Muscle of leg (tissue), 3 donors: ENCODE measurements at regions not wholly inside any gene's neighbourhood (a gene's known extent, or its start where the extent isn't known, plus 50 kb on each side); places are given as distances from the start of the nearest gene placed in this dataset.
"Not testable (repeated sequence)": the region's sequence is repeated elsewhere in the genome, so short reads cannot be mapped to it uniquely, and the experiment has no call there.

Source experiments
- DNase-seq: peaks from one replicate; pipeline ENCODE4 v3.0.0; 2013
- H3K27ac ChIP-seq: one replicate; pipeline ENCODE4 v1.5.1; 2013; ENCODE audit warnings: mild to moderate bottlenecking, low read length, control low read depth
- H3K27me3 ChIP-seq: one replicate; pipeline ENCODE4 v1.6.1; 2013; ENCODE audit warnings: low read length; ENCODE audit not compliant: control insufficient read depth, insufficient read depth
- H3K36me3 ChIP-seq: one replicate; pipeline ENCODE4 v1.6.1; 2013; ENCODE audit warnings: low read length; ENCODE audit not compliant: control insufficient read depth, insufficient read depth
- H3K4me1 ChIP-seq: one replicate; pipeline ENCODE4 v1.6.1; 2013; ENCODE audit warnings: low read length; ENCODE audit not compliant: control insufficient read depth, insufficient read depth
- H3K4me3 ChIP-seq: one replicate; pipeline ENCODE4 v1.5.1; 2013; ENCODE audit warnings: low read length, control low read depth
- H3K9me3 ChIP-seq: replicated peaks from 2 replicates; pipeline ENCODE4 v1.6.1; 2013; ENCODE audit warnings: low read depth, low read length; ENCODE audit not compliant: control insufficient read depth
- WGBS: methylation state at CpG from one replicate; pipeline ENCODE4 v1.1.5; 2013; ENCODE audit warnings: missing lambda C conversion rate; ENCODE audit not compliant: insufficient coverage; 5-methylcytosine and 5-hydroxymethylcytosine counted together

DNA sequence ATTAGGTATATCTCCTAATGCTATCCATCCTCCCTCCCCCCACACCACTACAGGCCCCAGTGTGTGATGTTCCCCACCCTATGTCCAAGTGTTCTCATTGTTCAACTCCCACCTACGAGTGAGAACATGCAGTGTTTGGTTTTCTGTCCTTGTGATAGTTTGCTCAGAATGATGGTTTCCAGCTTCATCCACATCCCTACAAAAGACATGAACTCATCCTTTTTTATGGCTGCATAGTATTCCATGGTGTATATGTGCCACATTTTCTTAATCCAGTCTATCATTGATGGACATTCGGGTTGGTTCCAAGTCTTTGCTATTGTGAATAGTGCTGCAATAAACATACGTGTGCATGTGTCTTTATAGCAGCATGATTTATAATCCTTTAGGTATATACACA is 53.8 kb upstream of the HIVEP2 start:
- no CpG with 5 or more reads among the region's 3 CpGs for WGBS
- not testable (repeated sequence) for DNase-seq, H3K4me1 ChIP-seq

DNA sequence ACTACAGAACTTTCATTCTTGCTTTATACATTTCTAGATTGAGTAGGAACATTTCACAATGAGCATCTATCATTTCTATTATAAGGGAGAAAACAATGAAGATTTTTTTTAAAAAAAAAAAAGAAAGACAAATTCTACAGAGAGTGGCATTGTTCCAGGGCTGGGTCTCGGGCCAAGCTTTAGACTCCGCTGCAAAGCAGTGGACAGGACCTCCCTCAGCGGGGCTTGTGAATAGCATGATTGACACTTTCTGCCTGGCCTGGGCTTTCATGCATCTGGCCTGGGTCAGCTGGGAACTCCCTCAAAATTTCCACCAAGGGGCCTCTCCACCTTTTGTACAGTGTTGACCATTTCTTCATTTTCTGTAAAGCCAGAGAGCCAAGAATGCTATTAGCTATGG is 55.8 kb upstream of the HIVEP2 start:
- WGBS, result 40% methylated on average over 3 of the region's 3 CpGs
- Histone ChIP-seq H3K4me3 (no peak overlapping the region), H3K27ac (no peak overlapping the region), H3K36me3 (no peaks in the 10 kb centered on the region), H3K27me3 (no peaks in the 10 kb centered on the region), H3K4me1 (no peaks in the 10 kb centered on the region), H3K9me3 (peaks cover 3% of the 10 kb centered on the region)
- DNase-seq, result peak; percentile 82

More for the DNA sequence above, 53.8 kb upstream of the HIVEP2 start:
- not testable (repeated sequence) for H3K27me3 ChIP-seq, H3K27ac ChIP-seq, H3K36me3 ChIP-seq, H3K9me3 ChIP-seq, H3K4me3 ChIP-seq

- no peaks in the 10 kb centered on the region for H3K27me3 ChIP-seq
- no peak overlapping the region for H3K4me3 ChIP-seq
- H3K36me3 ChIP-seq, result no peaks in the 10 kb centered on the region
- H3K27ac ChIP-seq, result no peak overlapping the region
- no peak for DNase-seq
- peaks cover 3% of the 10 kb centered on the region for H3K9me3 ChIP-seq
- 79% methylated on average over 2 of the region's 7 CpGs for WGBS
- H3K4me1 ChIP-seq, result no peaks in the 10 kb centered on the region
These were observed 57.7 kb upstream of the HIVEP2 start for GRCh38 chr6:143002686-143003085.

DNA sequence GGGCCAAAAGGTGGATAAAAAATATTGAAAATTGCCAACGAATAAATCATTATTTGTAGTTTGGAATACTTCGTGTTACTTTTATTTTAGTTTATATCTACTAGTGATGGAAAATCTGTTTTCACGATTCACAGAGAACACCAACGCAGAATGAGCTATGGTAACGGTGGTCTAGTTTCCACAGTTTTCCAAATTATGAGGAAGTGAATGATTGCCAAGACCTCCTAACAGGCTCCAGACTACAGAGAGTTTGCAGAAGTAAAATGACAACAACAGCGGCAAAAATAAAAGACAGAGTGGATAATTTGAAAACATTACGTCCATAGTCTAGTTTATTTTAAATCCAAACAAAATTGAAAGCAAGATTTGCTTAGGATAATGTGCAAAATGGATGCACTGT is 57.0 kb upstream of the AIG1 start:
- no peaks in the 10 kb centered on the region for H3K27me3 ChIP-seq
- H3K36me3 ChIP-seq, result no peaks in the 10 kb centered on the region
- no peak overlapping the region for H3K4me3 ChIP-seq
- H3K4me1 ChIP-seq, result no peaks in the 10 kb centered on the region
- no peak overlapping the region for H3K27ac ChIP-seq
- WGBS, result no CpG with 5 or more reads among the region's 7 CpGs
- peaks cover 3% of the 10 kb centered on the region for H3K9me3 ChIP-seq
- peak; percentile 51 for DNase-seq

- no peak overlapping the region for H3K4me3 ChIP-seq
- DNase-seq, result no peak
- no peak overlapping the region for H3K27ac ChIP-seq
- H3K27me3 ChIP-seq, result no peaks in the 10 kb centered on the region
- H3K4me1 ChIP-seq, result no peaks in the 10 kb centered on the region
- no CpG with 5 or more reads among the region's 4 CpGs for WGBS
- no peaks in the 10 kb centered on the region for H3K36me3 ChIP-seq
- no peaks in the 10 kb centered on the region for H3K9me3 ChIP-seq
These were observed 54.9 kb upstream of the AIG1 start for GRCh38 chr6:143005816-143006215.

DNA sequence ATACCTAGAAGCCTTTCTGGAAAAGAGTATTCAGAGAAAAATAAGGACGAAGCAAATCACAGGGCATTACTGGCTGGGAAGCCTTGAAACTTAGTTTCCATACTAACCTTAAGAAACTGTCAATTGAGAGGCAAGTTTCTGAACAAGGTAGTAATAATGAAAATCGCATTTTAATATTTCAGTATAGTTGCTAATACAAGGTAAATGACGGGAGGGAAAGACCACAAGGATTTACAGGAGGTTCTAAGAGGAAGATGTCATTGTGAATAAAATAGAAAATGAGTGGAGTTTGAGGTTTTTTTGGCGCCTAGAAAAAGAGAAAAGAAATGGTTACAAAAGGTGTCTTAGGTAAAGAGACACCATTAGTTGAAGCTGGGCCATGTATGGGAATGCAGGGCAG is 53.9 kb upstream of the AIG1 start:
- Histone ChIP-seq H3K4me1 (no peaks in the 10 kb centered on the region), H3K27ac (no peak overlapping the region), H3K36me3 (no peaks in the 10 kb centered on the region), H3K4me3 (no peak overlapping the region), H3K9me3 (no peaks in the 10 kb centered on the region), H3K27me3 (no peaks in the 10 kb centered on the region)
- DNase-seq, result no peak
- 96% methylated on average over 3 of the region's 4 CpGs for WGBS

DNA sequence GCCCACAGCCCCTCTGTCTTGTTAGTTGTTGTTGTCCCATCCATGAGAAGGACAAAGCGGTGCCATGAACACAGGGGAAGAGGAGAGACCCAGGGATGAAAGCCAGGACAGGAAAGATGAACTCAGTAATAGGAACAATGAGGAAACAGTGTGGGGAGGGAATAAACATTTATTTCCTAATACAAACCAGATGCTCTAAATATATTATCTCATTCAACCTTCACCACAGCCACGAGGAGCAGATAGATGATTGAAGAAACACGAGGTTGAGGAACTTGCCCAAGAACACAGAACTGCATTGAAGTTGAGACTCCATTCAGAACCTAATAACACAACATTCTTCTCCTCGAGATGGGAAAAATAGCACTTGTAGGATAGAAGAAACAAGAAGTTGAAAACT is 53.0 kb upstream of the AIG1 start:
- H3K27me3 ChIP-seq, result no peaks in the 10 kb centered on the region
- H3K27ac ChIP-seq, result no peak overlapping the region
- peak; percentile 74 for DNase-seq
- no CpG with 5 or more reads among the region's 4 CpGs for WGBS
- H3K4me3 ChIP-seq, result no peak overlapping the region
- H3K4me1 ChIP-seq, result no peaks in the 10 kb centered on the region
- H3K9me3 ChIP-seq, result no peaks in the 10 kb centered on the region
- no peaks in the 10 kb centered on the region for H3K36me3 ChIP-seq

DNA sequence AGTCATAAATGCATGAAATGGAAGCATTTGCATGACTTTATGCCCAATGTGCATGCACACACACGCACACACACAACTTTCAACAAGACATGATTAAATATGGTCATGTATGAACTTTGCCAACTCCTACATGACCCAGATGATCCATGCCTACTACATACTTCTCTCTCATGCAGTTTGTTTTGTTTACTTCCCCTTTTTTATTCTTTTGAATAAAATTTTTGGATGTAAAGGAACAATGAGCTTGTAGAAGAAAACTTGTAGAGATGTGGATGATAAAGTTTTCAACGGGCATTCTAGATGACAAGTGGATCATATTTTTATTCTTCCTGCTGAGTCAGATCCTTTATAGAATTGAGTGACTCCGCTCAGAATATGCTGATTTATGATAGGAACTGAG is 50.8 kb upstream of the AIG1 start:
- no CpG with 5 or more reads among the region's 3 CpGs for WGBS
- H3K27me3 ChIP-seq, result no peaks in the 10 kb centered on the region
- H3K9me3 ChIP-seq, result no peaks in the 10 kb centered on the region
- DNase-seq, result no peak
- H3K36me3 ChIP-seq, result no peaks in the 10 kb centered on the region
- no peak overlapping the region for H3K27ac ChIP-seq
- no peak overlapping the region for H3K4me3 ChIP-seq
- no peaks in the 10 kb centered on the region for H3K4me1 ChIP-seq
